Brain pericyte (primary cell): ENCODE measurements at regions not wholly inside any gene's neighbourhood (a gene's known extent, or its start where the extent isn't known, plus 50 kb on each side); places are given as distances from the start of the nearest gene placed in this dataset.

Source experiments
- DNase-seq: peaks from one replicate; pipeline ENCODE4 v3.0.0-alpha.2; 2012; ENCODE audit warnings: low read depth, low spot score

- no peak for DNase-seq
Observed at GRCh38 chr10:117716889-117717288, 174.3 kb downstream of the EMX2 start.

DNA sequence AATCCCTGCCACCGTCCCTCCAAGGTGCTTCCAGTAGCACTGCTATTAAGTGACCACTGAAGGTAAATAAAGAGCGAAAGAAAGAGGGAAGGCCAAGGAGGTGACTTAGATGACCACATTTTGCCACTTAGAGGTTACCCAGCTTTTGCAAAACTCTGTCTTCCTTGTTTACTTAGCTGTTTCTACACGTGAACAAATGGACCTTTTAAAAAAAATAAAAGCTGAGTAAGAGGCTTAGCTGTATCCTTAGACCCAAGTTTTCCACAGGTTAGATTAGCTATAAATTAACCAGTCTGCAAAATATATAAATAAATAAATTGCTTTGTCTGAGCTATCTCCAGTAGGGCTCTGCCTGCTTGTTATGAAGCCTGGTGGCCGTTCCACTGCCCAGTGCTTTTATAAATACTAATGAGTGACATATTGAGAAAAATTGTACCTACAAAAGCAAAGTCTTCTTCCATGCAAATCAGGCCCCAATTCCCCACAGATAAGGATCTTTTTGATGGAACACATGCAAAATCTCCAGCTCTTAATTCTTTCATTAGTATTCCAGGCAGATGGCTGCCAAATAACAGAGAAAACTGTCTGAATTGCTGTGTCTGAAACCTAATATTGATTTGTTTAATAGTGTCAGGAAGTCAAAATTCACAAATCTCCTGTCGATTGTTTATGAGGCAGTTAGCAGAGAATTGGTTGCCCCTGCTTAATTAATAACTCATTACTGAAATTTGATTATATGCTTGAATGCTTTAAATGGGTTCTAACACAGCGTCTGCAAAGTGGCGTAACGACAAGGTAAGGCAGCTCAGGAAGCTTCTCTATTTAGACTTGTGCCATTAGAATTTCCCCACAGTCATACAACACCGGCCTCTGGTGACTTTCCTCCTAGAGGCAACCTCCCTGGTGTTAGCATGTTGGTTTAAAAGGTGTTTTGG lies 176.7 kb downstream of the EMX2 start:
- no peak for DNase-seq

DNA sequence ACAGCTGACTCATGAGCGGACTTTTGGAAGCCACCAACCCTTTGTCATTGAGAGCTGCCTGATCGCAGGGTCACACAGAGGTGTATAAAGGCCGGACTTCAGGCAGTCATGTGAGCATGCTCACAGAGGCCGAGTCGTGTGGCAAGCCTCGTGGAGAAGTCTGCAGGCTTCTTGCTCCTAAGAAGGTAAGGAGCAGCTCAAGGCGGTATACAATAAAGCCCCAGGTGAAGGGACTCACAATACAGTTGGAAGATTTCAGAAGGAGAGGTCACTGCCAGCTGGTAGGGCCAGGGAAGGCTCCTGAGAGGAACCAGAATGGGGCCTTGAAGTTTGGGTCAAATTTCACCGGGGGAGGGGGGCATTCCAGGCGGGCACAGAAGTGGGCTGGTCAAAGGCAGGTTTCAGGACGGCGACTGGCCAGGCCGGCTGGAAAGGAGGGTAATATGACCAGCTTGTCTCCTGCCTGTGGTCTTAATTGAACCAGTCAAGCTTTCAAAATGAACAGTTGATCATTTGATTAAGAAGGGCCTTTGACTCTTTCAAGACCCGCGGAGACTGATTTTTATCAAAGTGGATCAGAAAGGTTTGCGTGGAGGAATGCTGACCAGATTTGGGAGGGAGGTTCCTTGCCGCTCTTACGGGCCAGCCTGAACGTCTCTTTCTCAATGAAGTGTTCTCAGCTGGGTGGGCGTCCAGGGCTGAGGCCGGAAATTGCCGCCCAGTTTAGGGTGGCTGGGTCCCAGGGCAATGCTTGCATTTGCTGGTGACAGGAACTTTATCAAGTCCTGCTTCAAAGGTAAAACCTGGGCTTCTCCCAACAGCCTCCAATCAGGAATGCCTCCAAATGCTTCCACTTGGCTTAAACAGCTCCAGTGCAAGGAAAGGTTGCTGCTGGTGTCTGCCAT lies 178.6 kb downstream of the EMX2 start:
- DNase-seq: no peak

DNA sequence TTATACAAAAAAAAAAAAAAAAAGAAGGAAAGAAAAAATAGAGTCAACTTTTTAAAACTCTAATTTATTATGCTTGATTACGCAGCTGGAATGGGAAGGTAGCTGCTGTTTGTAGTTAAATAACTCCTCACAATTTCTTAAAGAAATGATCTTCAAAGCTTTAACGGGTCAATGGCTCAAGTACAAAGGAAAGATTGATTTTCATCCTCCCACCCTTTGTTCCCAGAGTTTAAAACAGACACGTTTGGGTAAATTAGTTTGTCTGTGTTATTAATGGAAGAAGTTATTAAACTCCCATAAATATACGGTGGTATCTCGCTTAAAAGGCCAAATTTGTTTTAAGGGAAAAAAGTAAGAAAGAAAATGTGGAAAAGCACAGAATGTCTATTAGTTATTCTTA lies 179.3 kb downstream of the EMX2 start:
- no peak for DNase-seq

GRCh38 chr10:117723343-117723742 lies 180.8 kb downstream of the EMX2 start:
- DNase-seq: no peak

GRCh38 chr10:117725993-117726392 lies 183.4 kb downstream of the EMX2 start:
- no peak for DNase-seq

- no peak for DNase-seq
Observed at GRCh38 chr10:117726596-117727295, 184.2 kb downstream of the EMX2 start.

DNA sequence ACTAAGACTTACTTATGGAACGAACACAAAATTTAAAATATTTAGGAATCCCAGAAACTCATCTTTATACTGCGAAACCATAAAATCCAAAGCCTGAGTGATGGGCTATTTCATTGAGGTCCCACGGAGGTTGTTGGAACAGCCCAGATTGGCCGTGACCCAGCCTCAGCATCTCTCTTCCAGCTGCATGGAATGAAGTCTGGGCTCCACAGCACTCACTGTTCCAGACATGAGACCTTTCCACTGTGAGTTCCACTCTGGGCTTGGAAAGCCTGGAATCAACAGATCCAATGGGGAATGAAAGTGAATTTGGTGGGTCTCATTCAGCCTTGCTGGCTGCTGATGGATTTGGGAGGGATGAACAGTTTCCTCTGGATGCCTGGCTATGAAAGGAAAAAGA lies 184.9 kb downstream of the EMX2 start:
- DNase-seq: no peak

GRCh38 chr10:117728087-117728486 lies 185.5 kb downstream of the EMX2 start:
- no peak for DNase-seq

DNA sequence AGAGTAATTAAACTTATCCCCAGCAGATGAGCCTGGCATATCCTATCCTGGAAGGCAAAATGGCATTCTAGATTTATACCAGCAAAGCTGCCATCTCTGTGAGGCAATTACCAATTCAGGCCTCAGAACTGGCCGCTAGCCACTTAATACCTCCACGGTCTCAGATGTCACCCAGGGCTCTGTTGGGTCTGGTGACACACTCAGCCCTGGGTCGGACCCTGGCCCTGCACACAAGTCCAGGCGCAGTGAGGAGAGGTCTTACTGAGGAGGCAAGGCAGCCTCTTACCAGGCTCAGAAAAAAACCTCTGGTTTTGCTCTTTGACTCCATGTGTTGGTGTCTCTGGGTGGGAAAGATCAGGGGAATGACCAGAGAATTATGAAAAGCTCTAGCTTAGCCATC lies 186.6 kb downstream of the EMX2 start:
- DNase-seq: no peak

GRCh38 chr10:117731121-117731791 lies 188.7 kb downstream of the EMX2 start:
- no peak for DNase-seq

DNA sequence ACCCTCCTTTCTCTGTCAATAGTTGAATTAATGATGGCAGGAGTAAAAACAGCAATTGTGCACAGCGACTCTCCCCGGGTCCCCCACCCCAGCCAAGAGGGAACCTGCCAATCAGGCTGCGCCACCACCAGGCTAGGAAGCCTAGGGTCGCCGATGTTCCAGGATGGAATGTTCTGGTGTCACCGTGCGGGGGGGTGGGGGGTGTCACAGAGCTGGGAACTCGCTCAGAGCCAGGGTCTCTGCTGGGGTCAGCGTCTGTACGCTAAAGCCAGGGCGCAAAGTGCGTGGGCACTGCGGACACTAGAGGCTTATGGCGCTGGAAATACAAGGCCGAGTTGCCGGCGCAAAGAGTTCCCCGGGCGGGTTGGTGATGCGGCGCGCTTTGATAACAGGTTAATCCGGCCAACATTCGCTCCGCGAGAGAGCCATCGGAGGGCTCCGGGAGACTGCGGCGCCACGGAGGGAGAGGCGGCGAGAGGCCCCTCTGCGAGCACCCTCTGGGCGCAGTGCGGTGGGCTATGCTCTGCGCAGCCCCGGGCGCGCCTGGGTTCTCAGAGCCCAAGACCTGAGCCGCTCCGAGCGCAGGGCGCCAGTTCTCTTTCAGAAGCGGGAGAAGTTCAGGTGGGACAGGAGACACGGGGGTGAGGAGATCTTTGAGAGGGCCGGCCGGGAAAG lies 192.3 kb downstream of the EMX2 start:
- DNase-seq: no peak

DNA sequence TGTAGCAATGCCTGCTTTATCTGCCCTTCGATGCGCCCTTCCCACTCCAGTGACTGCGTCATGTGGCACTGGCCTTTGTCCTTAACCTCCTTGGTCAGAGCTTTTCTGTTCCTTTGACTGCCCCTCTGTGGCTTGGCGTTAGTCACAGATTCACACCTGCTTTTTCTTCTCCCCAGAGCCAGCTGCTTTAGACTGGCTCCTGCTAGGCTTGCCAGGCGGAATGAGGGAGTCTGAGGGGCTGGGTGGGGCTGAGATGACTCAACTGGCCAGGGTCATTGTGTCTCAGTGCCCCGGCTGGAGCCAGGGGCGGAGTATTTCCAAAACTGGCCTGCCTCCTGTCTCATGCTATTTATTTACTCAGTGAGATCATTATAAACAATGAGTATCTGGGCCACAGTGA lies 194.1 kb downstream of the EMX2 start:
- no peak for DNase-seq

- DNase-seq: no peak
Observed at GRCh38 chr10:117740088-117740487, 197.5 kb downstream of the EMX2 start.

- DNase-seq: no peak
Observed at GRCh38 chr10:117740691-117741222, 198.2 kb downstream of the EMX2 start.

GRCh38 chr10:117741524-117741923 lies 199.0 kb downstream of the EMX2 start:
- DNase-seq: no peak

GRCh38 chr10:117743509-117743908 lies 201.0 kb downstream of the EMX2 start:
- DNase-seq: no peak

- DNase-seq: no peak
Observed at GRCh38 chr10:117745301-117745700, 202.8 kb downstream of the EMX2 start.

- no peak for DNase-seq
Observed at GRCh38 chr10:117746541-117747448, 204.2 kb downstream of the EMX2 start.
